ENCODE measurements at regions not wholly inside any gene's neighbourhood (a gene's known extent, or its start where the extent isn't known, plus 50 kb on each side); places are given as distances from the start of the nearest gene placed in this dataset.
"Not testable (repeated sequence)": the region's sequence is repeated elsewhere in the genome, so short reads cannot be mapped to it uniquely, and the experiment has no call there.

- DNase-seq, result no peak
Measured at GRCh38 chr2:190150413-190150812, 87.9 kb upstream of the MSTN start.

DNA sequence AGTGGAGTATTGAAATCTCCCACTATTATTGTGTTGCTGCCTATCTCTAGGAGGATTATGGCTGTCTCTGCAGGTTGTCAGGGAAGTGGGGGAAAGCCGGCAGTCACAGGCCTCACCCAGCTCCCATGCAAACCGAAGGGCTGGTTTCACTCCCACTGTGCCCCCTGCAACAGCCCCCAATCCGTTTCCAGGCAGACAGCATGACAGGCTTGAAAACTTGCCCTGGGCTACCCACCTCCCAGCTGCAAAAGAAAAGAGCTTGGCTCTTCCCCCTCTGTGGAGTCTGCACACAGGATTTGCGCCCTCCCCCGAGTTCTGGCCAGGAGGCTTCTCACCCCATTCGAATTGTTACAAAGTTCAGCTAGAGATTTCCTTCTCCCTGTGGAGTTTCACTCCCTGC is 87.4 kb upstream of the MSTN start:
- no peak for DNase-seq

- DNase-seq, result no peak
Measured at GRCh38 chr2:190149200-190149599, 86.7 kb upstream of the MSTN start.

DNA sequence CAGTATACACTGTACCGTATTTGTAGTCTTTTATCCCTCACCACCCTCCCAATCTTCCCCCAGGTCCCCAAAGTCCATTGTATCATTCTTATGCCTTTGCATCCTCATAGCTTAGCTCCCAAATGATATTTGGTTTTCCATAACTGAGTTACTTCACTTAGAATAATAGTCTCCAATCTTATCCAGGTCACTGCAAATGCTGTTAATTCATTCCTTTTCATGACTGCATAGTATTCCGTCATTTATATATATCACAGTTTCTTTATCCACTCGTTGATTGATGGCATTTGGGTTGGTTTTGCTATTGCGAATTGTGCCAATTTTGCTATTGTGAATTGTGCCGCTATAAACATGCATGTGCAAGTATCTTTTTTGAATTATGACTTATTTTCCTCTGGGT is 83.6 kb upstream of the MSTN start:
- not testable (repeated sequence) for DNase-seq

GRCh38 chr2:190140474-190140873 is 77.9 kb upstream of the MSTN start:
- DNase-seq, result not testable (repeated sequence)

- no peak for DNase-seq
Measured at GRCh38 chr2:190139371-190139770, 76.8 kb upstream of the MSTN start.

DNA sequence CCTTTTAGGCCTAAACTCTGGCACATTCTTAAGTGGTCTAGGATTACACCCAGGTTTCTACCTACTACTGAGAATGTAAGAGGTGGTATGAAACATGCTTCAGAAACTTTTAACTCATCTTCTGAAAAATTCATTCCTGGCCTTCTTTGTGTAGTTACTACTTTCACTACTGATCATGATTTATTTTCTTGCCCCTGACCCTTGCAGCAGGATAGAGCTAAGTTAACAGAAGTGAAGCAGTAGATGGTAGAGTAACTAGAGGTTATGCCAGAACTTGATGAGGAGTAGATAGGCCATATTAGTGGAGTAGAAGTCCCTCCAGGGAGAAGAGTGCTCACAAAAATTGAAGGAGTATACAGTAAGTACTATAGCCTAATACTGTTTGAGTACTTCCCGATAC is 75.5 kb upstream of the MSTN start:
- no peak for DNase-seq

DNA sequence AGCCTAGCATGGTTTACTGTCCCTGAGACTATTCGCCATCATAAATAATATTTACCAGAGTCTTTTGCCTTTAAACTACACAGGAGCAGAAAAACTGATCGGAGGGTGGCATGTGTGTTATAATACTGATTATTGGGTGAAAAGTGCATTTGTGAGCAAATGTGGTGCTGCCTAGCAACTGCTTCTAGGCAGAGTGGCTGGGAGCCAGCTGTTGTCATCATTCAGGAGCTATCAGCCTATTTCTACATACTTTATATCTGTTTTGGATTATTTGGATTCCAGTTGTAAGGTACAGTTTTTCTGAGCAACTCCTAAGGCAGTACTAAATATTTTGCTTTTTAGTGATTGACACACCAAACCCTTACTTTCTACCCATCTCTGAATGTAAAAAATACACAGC is 75.0 kb upstream of the MSTN start:
- peak; percentile 34 for DNase-seq

DNA sequence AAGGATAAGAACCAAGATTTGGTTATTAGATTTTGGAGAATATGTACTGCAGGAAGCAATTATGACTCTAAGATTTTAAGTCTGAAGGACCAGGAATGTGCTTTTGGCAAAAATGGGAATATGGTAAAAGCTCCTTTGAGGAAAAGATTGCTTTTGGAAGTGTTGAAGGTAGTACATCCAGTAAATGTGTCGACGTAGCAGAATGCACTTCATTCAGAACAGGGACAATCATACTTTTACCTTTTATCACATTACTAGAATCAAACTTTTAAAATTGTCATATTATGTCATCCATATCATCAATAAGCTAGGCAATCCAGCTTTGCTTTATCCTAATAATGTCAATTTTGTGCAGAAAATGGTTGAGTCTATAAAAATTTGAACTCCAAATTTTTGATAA is 74.3 kb upstream of the MSTN start:
- no peak for DNase-seq

- DNase-seq, result no peak
Measured at GRCh38 chr2:190136259-190136658, 73.7 kb upstream of the MSTN start.

GRCh38 chr2:190129421-190130199 is 67.1 kb upstream of the MSTN start:
- no peak for DNase-seq

GRCh38 chr2:190127651-190128050 is 65.1 kb upstream of the MSTN start:
- DNase-seq, result no peak

DNA sequence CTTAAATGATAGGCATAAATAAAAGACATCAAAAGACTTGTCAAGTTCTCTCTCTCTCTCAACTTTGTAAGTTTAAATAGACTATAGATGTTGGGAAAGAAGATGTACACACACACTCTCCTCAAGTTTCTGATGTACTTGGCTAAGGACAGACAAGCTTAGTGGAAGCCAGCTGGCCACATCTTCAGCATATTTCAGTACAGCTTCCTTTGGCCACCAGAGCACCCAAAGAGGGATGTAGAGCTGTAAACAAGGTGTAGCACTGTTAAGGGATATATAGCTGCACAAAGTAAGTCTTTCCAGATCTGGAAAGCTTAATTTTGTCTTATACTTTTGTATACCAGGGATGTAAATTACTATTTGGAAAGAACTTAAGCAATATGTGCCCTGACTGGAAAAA is 64.3 kb upstream of the MSTN start:
- DNase-seq, result peak; percentile 56

DNA sequence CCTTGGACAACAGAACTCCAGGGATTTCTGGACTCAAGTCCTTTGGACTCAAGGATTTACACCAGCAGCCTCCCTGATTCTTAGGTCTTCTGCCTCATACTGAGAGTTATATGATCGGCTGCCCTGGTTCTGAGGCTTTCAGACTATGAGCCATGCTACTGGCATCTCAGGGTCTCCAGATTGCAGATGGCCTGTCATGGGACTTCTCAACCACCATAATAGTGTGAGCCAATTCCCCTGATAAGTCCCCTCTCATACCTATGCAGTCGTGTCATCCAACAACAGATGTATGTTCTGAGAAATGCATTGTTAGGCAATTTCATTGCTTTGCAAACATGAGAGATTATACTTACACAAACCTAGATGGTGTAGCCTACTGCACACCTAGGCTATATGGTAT is 61.4 kb upstream of the MSTN start:
- DNase-seq, result no peak

- no peak for DNase-seq
Measured at GRCh38 chr2:190121971-190122370, 59.4 kb upstream of the MSTN start.

DNA sequence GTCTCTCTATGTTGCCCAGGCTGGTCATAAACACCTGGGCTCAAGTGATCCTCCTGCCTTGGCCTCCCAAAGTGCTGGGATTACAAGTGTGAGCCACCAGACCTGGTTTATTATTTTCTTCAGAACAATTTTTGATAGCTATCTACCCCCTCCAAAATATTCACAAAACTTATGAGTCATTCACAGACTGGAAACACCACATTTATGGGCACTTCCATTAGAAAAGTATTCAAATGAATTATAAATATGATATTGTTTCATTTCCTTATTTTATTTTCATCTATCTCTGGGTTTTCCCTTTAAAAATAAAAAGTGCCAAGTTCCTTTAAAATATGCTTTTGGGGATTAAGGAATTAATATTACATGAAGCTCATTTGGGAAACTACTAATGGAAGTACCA is 58.8 kb upstream of the MSTN start:
- DNase-seq, result no peak

DNA sequence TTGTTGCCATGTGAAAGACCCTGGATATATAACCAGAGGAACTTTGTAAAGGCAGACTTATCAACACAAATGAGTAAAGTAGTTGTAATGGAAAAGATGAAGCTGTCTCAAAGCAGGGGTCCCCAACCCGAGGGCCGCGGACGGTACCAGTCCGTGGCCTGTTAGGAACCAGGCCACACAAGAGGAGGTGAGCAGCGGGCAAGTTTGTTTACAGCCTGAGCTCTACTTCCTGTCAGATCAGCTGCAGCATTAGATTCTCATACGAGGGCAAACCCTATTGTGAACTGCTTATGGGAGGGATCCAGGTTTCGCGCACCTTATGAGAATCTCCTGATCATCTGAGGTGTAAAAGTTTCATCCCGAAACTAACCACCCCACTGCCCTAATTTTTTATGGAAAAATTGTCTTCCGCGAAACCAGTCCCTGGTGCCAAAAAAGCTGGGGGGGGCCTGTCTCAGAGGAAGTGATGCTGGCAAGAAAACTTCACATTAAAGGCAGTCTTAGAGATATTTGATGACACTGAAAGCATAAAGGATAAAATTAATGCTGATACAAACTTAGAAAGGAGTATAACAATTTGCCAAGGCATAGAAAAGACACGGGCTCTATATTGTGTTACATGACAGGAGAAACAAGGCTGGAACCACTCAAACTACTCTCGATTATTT is 57.5 kb upstream of the MSTN start:
- no peak for DNase-seq

DNA sequence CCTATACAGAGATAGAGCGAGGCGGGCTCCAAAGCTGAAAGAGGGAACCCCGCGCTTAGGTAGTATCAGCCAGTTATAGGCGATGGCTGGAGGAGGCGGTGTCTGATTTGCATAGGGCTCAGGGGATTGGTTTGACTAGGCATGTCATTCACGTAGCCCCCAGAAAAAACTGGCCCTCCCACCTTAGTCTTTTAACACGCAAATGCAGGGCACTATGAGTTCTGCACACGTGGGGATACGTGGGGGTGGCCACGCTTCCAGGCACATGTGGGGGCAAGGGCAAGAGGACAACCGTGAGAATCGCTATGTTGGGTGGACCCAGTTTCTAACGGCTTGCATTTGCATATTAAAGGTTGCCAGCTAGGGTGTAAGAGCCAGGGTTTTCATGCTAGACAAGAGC is 56.7 kb upstream of the MSTN start:
- no peak for DNase-seq

DNA sequence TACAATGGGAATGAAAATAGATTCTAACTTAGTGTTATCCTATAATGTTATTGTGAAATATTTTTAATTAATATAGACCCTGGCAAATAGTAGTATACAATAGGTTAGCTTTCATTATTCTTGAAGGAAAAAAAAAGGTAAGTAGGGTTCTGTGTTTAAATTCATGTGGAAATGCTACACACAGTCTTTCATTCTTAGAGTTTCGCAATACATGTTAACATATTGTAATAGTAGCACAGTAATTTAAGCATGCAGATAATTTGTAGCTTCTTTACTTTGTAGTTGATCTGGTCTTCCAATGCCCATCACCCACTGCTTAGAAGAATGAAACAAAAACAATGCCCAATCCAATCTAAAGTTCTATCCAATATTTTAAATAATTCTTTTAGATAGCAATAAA is 54.8 kb upstream of the MSTN start:
- no peak for DNase-seq

- no peak for DNase-seq
Measured at GRCh38 chr2:190113000-190113399, 50.5 kb upstream of the MSTN start.
